Suprapubic skin (tissue), 4 donors: ENCODE measurements at regions not wholly inside any gene's neighbourhood (a gene's known extent, or its start where the extent isn't known, plus 50 kb on each side); places are given as distances from the start of the nearest gene placed in this dataset.
"Not testable (repeated sequence)": the region's sequence is repeated elsewhere in the genome, so short reads cannot be mapped to it uniquely, and the experiment has no call there.

ENCODE experiments used
- DNase-seq, 2 donors: peaks; one replicate each; pipeline ENCODE4 v3.0.0-alpha.2; 2019; ENCODE audit warnings: low spot score in 2 of 2
- H3K27ac ChIP-seq: fragments of 200-600 bp; sonication (generic); one replicate; pipeline ENCODE4 v1.5.1; 2019
- H3K27me3 ChIP-seq: fragments of 200-600 bp; sonication (generic); one replicate; pipeline ENCODE4 v1.5.1; 2019
- H3K36me3 ChIP-seq: fragments of 200-600 bp; sonication (generic); one replicate; pipeline ENCODE4 v1.5.1; 2019
- H3K4me1 ChIP-seq: fragments of 200-600 bp; sonication (generic); one replicate; pipeline ENCODE4 v1.5.1; 2019
- H3K4me3 ChIP-seq: fragments of 200-600 bp; sonication (generic); one replicate; pipeline ENCODE4 v1.5.1; 2019; ENCODE audit warnings: mild to moderate bottlenecking
- H3K9me3 ChIP-seq: fragments of 200-600 bp; sonication (generic); one replicate; pipeline ENCODE4 v1.5.1; 2019
- EP300 ChIP-seq: sonication (generic); formaldehyde crosslinking; IDR thresholded peaks from one replicate; pipeline ENCODE4 v1.6.1; 2017; ENCODE audit warnings: antibody characterized with exemption
- POLR2A ChIP-seq, 2 donors: fragments of 450-650 bp; IDR thresholded peaks; one replicate each; pipeline ENCODE4 v1.6.1; 2017; ENCODE audit warnings: antibody characterized with exemption in 2 of 2, mild to moderate bottlenecking in 2 of 2, moderate library complexity in 2 of 2
- POLR2AphosphoS5 ChIP-seq, 3 donors: sonication (generic); formaldehyde crosslinking; IDR thresholded peaks; one replicate each; pipeline ENCODE4 v1.6.1; 2017; ENCODE audit warnings: antibody characterized with exemption in 3 of 3
- WGBS: methylation state at CpG from one replicate; pipeline ENCODE4 v1.1.5; 2018; 5-methylcytosine and 5-hydroxymethylcytosine counted together
- TF ChIP-seq, protein P1 (sequence below), 2 donors: fragments of 200-600 bp in 1 of 2; fragments of 450-650 bp in 1 of 2; sonication (generic) in 1 of 2; IDR thresholded peaks; one replicate each; pipeline ENCODE4 v1.5.1; 2016 to 2019; ENCODE audit warnings: antibody characterized with exemption in 2 of 2, mild to moderate bottlenecking in 1 of 2, moderate library complexity in 1 of 2

DNA sequence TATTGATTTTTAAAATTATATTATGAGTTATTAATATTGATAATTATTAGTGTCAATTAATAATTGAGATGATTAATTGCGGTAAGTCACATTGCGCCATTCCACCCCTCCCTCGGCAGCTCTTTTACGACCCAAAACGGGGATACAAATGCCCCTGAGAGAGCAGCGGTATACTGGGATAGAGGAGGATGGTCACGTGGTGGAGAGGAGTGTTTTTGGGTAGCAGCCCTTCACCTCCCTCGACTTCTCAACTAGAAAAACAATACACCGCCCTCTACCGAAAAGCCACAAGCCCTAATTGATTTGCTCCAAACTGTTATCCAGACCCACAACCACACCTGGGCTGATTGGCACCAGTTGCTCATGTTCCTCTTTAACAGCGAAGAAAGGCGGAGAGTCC is 71.0 kb downstream of the DAPL1 start:
- not testable (repeated sequence) for H3K4me1 ChIP-seq, H3K27ac ChIP-seq, H3K36me3 ChIP-seq, H3K9me3 ChIP-seq, H3K4me3 ChIP-seq, H3K27me3 ChIP-seq, DNase-seq
- 86% methylated on average over 12 of the region's 12 CpGs for WGBS

DNA sequence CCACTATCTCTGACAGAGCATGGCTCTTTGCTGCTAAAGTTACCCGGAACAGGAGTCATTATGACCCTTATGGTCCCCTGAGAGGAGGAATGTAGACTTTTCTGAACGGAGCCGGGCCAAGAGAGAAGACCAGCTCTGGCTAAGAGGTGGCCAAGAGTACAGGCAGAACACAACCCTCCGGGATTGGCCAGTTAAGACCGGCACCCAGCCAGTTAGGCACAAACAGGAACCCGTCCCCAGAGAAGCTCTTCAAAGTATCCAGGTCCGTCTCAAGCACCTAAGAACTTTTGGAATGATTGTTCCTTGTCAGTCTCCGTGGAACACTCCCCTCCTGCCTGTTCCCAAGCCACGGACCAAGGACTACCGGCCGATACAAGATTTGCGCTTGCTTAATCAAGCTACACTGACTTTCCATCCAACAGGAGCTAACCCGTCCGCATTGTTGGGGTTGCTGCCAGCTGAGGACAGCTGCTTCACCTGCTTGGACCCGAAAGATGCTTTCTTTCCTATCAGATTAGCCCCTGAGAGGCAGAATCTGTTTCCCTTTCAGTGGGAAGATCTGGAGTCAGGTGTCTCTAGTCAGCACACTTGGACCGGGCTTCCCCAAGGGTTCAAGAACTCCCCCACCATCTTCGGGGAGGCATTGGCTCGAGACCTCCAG is 72.5 kb downstream of the DAPL1 start:
- H3K9me3 ChIP-seq, H3K36me3 ChIP-seq, H3K27me3 ChIP-seq, DNase-seq, H3K4me1 ChIP-seq, H3K27ac ChIP-seq, H3K4me3 ChIP-seq: not testable (repeated sequence)
- 74% methylated on average over 14 of the region's 18 CpGs for WGBS

DNA sequence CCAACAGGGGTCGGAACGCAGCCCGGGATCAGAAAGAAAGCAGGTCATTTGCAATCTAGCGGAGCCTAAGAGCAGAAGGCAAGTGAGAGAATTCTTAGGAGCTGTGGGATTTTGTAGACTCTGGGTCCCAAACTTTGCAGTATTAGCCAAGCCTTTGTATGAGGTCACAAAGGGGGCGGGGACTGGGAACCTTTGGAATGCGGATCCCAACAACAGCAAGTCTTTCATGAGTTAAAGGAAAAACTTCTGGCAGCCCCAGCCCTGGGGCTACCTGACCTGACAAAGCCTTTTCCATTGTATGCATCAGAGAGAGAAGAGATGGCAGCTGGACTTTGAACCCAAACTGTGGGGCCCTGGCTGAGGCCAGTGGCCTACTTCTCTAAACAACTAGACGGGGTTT is 73.3 kb downstream of the DAPL1 start:
- H3K4me1 ChIP-seq, H3K27ac ChIP-seq, H3K36me3 ChIP-seq, H3K4me3 ChIP-seq, DNase-seq, H3K9me3 ChIP-seq, H3K27me3 ChIP-seq: not testable (repeated sequence)
- WGBS, result 89% methylated on average over 7 of the region's 7 CpGs

DNA sequence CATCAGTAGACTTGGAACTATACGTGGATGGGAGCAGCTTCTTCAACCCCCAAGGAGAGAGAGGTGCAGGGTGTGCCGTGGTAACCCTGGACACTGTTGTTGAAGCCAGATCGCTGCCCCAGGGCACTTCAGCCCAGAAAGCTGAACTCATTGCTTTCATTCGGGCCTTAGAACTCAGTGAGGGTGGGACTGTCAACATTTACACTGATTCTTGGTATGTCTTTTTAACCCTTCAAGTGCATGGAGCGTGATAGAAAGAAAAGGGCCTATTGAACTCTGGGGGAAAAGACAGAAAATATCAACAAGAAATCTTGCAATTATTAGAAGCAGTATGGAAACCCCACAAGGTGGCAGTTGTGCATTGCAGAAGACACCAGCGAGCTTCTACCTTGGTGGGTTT is 74.0 kb downstream of the DAPL1 start:
- H3K36me3 ChIP-seq, DNase-seq, H3K27ac ChIP-seq, H3K4me3 ChIP-seq, H3K4me1 ChIP-seq, H3K9me3 ChIP-seq, H3K27me3 ChIP-seq: not testable (repeated sequence)
- WGBS, result 52% methylated on average over 6 of the region's 6 CpGs

DNA sequence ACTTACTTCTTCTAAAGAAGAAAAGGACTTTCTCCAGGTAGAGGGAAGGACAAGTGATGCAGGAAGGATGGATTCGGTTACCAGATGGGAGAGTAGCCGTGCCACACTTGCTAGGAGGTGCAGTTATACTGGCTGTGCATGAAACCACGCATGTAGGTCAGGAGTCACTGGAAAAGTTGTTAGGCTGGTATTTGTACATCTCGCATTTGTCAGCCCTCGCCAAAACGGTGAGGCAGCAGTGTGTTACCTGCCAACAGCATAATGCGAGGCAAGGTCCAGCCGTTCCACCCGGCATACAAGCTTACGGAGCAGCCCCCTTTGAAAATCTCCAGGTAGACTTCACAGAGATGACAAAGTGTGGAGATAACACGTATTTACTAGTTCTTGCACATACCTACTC is 74.5 kb downstream of the DAPL1 start:
- H3K9me3 ChIP-seq, H3K27me3 ChIP-seq, H3K4me1 ChIP-seq, H3K27ac ChIP-seq, H3K4me3 ChIP-seq, H3K36me3 ChIP-seq, DNase-seq: not testable (repeated sequence)
- 52% methylated on average over 11 of the region's 11 CpGs for WGBS

DNA sequence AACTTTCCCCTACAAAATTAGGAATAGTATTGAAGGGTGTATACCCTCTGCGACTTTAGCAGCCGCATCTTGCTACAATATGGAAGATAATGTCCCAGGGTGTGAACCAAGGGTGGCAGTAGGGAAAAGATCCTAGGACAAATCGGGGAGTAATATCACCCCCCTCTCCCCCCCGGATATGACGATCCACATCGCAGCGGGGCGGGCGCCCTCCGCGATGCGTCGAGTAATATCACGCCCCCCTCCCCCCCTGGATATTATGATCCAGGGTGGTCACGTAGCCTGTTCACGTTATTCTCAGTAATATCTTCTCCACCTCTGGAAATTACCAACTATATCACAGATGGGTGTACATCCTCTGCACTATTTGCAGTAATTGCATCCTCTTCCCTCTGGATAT is 82.9 kb downstream of the DAPL1 start:
- TF ChIP-seq, protein P1, sequence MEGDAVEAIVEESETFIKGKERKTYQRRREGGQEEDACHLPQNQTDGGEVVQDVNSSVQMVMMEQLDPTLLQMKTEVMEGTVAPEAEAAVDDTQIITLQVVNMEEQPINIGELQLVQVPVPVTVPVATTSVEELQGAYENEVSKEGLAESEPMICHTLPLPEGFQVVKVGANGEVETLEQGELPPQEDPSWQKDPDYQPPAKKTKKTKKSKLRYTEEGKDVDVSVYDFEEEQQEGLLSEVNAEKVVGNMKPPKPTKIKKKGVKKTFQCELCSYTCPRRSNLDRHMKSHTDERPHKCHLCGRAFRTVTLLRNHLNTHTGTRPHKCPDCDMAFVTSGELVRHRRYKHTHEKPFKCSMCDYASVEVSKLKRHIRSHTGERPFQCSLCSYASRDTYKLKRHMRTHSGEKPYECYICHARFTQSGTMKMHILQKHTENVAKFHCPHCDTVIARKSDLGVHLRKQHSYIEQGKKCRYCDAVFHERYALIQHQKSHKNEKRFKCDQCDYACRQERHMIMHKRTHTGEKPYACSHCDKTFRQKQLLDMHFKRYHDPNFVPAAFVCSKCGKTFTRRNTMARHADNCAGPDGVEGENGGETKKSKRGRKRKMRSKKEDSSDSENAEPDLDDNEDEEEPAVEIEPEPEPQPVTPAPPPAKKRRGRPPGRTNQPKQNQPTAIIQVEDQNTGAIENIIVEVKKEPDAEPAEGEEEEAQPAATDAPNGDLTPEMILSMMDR (IDR thresholded peaks at IDR 0.05), result no peak
- DNase-seq, result no peak
- H3K27ac ChIP-seq, result no peak overlapping the region
- no peak overlapping the region for H3K4me3 ChIP-seq
- H3K4me1 ChIP-seq, result no peaks in the 10 kb centered on the region
- 87% methylated on average over 16 of the region's 16 CpGs for WGBS
- no peaks in the 10 kb centered on the region for H3K27me3 ChIP-seq
- no peaks in the 10 kb centered on the region for H3K9me3 ChIP-seq
- no peaks in the 10 kb centered on the region for H3K36me3 ChIP-seq

DNA sequence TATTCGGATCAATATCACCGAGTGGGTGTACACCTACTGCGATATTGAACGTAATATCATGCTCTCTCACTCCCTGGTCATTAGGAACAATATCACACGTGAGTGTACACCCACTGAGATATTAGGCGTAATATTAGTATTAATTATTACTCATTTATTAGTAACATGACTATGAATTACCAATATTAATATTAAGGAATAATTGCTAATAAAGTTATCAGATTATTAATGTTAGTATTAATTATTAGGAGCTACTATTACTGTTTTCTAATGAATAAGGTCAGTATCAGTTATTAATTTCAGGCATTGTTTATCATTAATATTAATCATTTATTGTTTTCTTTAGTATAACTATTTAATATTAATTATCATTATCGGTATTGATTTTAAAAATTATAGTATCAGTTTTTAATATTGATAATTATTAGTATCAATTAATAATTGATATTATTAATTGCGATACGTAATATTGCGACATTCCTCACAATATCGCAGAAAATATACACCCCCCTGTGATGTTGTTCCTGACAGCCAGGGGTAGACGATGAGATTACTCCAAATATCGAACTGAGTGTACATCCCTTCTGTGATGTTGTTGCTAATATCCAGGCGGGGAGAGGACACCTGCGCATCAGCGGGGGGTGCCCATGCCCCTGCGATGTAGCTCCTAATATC is 84.2 kb downstream of the DAPL1 start:
- 94% methylated on average over 17 of the region's 17 CpGs for WGBS
- no peaks in the 10 kb centered on the region for H3K9me3 ChIP-seq
- H3K4me3 ChIP-seq, result no peak overlapping the region
- DNase-seq, result no peak
- no peaks in the 10 kb centered on the region for H3K27me3 ChIP-seq
- H3K27ac ChIP-seq, result no peak overlapping the region
- no peaks in the 10 kb centered on the region for H3K4me1 ChIP-seq
- no peaks in the 10 kb centered on the region for H3K36me3 ChIP-seq
- no peak for TF ChIP-seq EP300
- TF ChIP-seq, protein P1 (IDR thresholded peaks at IDR 0.05), result no peak
- no peak for TF ChIP-seq POLR2A (IDR thresholded peaks at IDR 0.05)
- no peak for TF ChIP-seq POLR2AphosphoS5 (IDR thresholded peaks at IDR 0.05)

DNA sequence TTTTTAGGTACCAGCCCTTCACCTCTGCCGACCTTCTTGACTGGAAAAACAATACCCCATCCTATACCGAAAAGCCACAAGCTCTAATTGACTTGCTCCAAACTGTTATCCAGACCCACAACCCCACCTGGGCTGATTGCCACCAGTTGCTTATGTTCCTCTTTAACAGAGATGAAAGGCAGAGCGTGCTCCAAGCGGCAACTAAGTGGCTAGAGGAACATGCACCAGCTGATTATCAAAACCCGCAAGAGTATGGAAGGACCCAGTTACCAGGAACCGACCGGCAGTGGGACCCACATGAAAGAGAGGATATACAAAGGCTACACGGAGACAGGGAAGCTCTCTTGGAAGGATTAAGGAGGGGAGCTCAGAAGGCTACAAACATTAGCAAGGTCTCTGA is 86.1 kb upstream of the TANC1 start:
- H3K4me1 ChIP-seq, result peaks cover 14% of the 10 kb centered on the region
- no peak for DNase-seq
- no peaks in the 10 kb centered on the region for H3K27me3 ChIP-seq
- H3K36me3 ChIP-seq, result no peaks in the 10 kb centered on the region
- no peaks in the 10 kb centered on the region for H3K9me3 ChIP-seq
- 87% methylated on average over 8 of the region's 8 CpGs for WGBS
- H3K4me3 ChIP-seq, result no peak overlapping the region
- TF ChIP-seq EP300 (no peak), POLR2A (IDR thresholded peaks at IDR 0.05) (no peak), POLR2AphosphoS5 (IDR thresholded peaks at IDR 0.05) (no peak)
- TF ChIP-seq, protein P1 (IDR thresholded peaks at IDR 0.05), result no peak
- no peak overlapping the region for H3K27ac ChIP-seq

DNA sequence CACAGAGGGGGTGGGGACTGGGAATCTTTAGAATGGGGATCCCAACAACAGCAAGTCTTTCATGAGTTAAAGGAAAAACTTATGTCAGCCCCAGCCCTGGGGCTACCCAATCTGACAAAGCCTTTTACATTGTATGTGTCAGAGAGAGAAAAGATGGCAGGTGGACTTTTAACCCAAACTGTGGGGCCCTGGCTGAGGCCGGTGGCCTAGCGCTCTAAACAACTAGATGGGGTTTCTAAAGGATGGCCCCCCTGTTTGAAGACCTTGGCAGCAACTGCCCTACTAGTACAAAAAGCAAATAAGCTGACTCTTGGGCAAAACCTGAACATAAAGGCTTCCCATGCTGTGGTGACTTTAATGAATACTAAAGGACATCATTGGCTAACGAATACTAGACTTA is 83.9 kb upstream of the TANC1 start:
- not testable (repeated sequence) for H3K27me3 ChIP-seq, H3K27ac ChIP-seq, H3K4me3 ChIP-seq, H3K36me3 ChIP-seq, DNase-seq, H3K9me3 ChIP-seq
- WGBS, result 87% methylated on average over 3 of the region's 3 CpGs
- peaks cover 16% of the 10 kb centered on the region for H3K4me1 ChIP-seq

DNA sequence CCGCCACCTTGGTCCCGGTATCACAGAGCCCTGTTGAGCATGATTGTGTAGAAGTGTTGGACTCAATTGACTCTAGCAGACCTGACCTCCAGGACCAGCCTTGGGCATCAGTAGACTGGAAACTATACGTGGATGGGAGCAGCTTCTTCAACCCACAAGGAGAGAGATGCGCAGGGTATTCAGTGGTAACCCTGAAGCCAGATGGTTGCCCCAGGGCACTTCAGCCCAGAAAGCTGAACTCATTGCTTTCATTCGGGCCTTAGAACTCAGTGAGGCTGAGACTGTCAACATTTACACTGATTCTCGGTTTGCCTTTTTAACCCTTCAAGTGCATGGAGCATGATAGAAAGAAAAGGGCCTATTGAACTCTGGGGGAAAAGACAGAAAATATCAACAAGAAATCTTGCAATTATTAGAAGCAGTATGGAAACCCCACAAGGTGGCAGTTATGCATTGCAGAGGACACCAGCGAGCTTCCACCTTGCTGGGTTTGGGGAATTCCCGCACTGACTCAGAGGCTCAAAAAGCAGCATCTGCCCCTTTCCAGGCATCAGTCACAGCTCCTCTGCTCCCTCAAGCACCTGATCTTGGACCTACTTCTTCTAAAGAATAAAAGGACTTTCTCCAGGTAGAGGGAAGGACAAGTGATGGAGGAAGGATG is 83.3 kb upstream of the TANC1 start:
- 52% methylated on average over 8 of the region's 8 CpGs for WGBS
- H3K4me3 ChIP-seq, H3K27me3 ChIP-seq, H3K36me3 ChIP-seq, DNase-seq, H3K9me3 ChIP-seq: not testable (repeated sequence)
- H3K4me1 ChIP-seq, result peaks cover 16% of the 10 kb centered on the region
- H3K27ac ChIP-seq, result peak overlapping the region; percentile 71
